Neural progenitor cell (in vitro differentiated cells): ENCODE measurements at regions not wholly inside any gene's neighbourhood (a gene's known extent, or its start where the extent isn't known, plus 50 kb on each side); places are given as distances from the start of the nearest gene placed in this dataset.

Experiments
- DNase-seq: peaks from one replicate; pipeline ENCODE4 v3.0.0-alpha.2; 2016; ENCODE audit warnings: low spot score
- H2AFZ ChIP-seq: fragments of 200-600 bp; sonication (generic); replicated peaks from 2 replicates; pipeline ENCODE4 v1.6.1; 2016; ENCODE audit warnings: antibody characterized with exemption
- H3F3A ChIP-seq: fragments of 200-600 bp; sonication (generic); 2 replicates; pipeline ENCODE4 v1.6.1; 2016; ENCODE audit warnings: antibody characterized with exemption, low read depth
- H3K27ac ChIP-seq: fragments of 200-600 bp; sonication (generic); 2 replicates; pipeline ENCODE4 v1.5.1; 2016; ENCODE audit warnings: mild to moderate bottlenecking
- H3K27me3 ChIP-seq: fragments of 200-600 bp; sonication (generic); 2 replicates; pipeline ENCODE4 v1.6.1; 2016; ENCODE audit warnings: mild to moderate bottlenecking, moderate library complexity
- H3K36me3 ChIP-seq: fragments of 200-600 bp; sonication (generic); 2 replicates; pipeline ENCODE4 v1.5.1; 2016
- H3K4me1 ChIP-seq: fragments of 200-600 bp; sonication (generic); 2 replicates; pipeline ENCODE4 v1.6.1; 2016; ENCODE audit warnings: mixed run types
- H3K4me2 ChIP-seq: fragments of 200-600 bp; sonication (generic); 2 replicates; pipeline ENCODE4 v1.6.1; 2016
- H3K4me3 ChIP-seq: fragments of 200-600 bp; sonication (generic); 2 replicates; pipeline ENCODE4 v1.5.1; 2016
- H3K79me2 ChIP-seq: fragments of 200-600 bp; sonication (generic); 2 replicates; pipeline ENCODE4 v1.6.1; 2016; ENCODE audit warnings: low read depth
- H3K9ac ChIP-seq: fragments of 200-600 bp; sonication (generic); 2 replicates; pipeline ENCODE4 v1.6.1; 2016
- H3K9me3 ChIP-seq: fragments of 200-600 bp; sonication (generic); 2 replicates; pipeline ENCODE4 v1.5.1; 2016; ENCODE audit warnings: low read depth
- H4K20me1 ChIP-seq: fragments of 200-600 bp; sonication (generic); 2 replicates; pipeline ENCODE4 v1.6.1; 2016; ENCODE audit warnings: low read depth
- H3K27ac Mint-ChIP-seq: 3 replicates; pipeline ENCODE4 v1.8.0; 2021; ENCODE audit warnings: mixed read lengths
- H3K27me3 Mint-ChIP-seq: 2 replicates; pipeline ENCODE4 v1.8.0; 2022; ENCODE audit warnings: low read depth, mild to moderate bottlenecking, inconsistent platforms, moderate library complexity, mixed read lengths; ENCODE audit not compliant: insufficient read depth
- H3K36me3 Mint-ChIP-seq: 3 replicates; pipeline ENCODE4 v1.8.0; 2021; ENCODE audit warnings: mixed read lengths
- H3K4me1 Mint-ChIP-seq: 3 replicates; pipeline ENCODE4 v1.8.0; 2021; ENCODE audit warnings: mixed read lengths
- H3K4me3 Mint-ChIP-seq: 3 replicates; pipeline ENCODE4 v1.8.0; 2021; ENCODE audit warnings: mild to moderate bottlenecking, moderate library complexity, mixed read lengths
- H3K9me3 Mint-ChIP-seq: 3 replicates; pipeline ENCODE4 v1.8.0; 2020; ENCODE audit warnings: mixed read lengths
- EZH2 ChIP-seq: fragments of 200-600 bp; sonication (generic); IDR thresholded peaks from 2 replicates; pipeline ENCODE4 v1.6.1; 2017; ENCODE audit warnings: antibody characterized with exemption, mild to moderate bottlenecking, moderate library complexity
- EZH2phosphoT487 ChIP-seq: fragments of 200-600 bp; sonication (generic); IDR thresholded peaks from 2 replicates; pipeline ENCODE4 v1.6.1; 2017; ENCODE audit warnings: antibody characterized with exemption
- TF ChIP-seq, protein P1 (sequence below): fragments of 200-600 bp; sonication (generic); IDR thresholded peaks from 2 replicates; pipeline ENCODE4 v1.5.1; 2017; ENCODE audit warnings: antibody characterized with exemption, mild to moderate bottlenecking

DNA sequence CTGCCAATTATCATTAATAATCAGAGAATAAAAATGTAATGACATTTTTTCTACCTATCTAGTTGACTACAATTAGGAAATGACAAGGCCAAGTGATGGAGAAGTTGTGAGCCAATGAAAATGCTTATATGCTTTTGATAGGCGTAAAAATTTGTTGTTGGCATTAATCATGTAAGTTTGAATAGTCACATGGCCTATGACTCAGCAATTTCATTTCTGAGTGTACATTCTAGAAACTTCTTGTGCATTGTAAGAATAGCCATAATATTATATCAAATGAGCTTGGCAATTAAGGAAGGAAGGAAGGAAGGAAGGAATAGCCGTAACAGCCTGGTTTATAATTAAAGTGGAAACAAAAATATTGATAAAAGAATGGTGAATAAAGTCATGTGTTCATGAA, 179.9 kb downstream of the PTH2R start:
- H3K36me3 Mint-ChIP-seq: no peaks in the 10 kb centered on the region
- H3K9me3 Mint-ChIP-seq: no peaks in the 10 kb centered on the region
- Histone ChIP-seq H3K27me3 (no peaks in the 10 kb centered on the region), H3K27ac (no peak overlapping the region), H3K4me3 (no peak overlapping the region), H3K79me2 (no peaks in the 10 kb centered on the region), H3K36me3 (no peaks in the 10 kb centered on the region), H3F3A (no peaks in the 10 kb centered on the region), H3K9ac (no peak overlapping the region), H3K4me1 (peaks cover 10% of the 10 kb centered on the region), H4K20me1 (no peaks in the 10 kb centered on the region), H3K9me3 (no peaks in the 10 kb centered on the region), H3K4me2 (no peak overlapping the region), H2AFZ (no peak overlapping the region)
- no peak for DNase-seq
- no peaks in the 10 kb centered on the region for H3K27me3 Mint-ChIP-seq
- no peak overlapping the region for H3K4me3 Mint-ChIP-seq
- H3K4me1 Mint-ChIP-seq: no peaks in the 10 kb centered on the region
- TF ChIP-seq, protein P1, sequence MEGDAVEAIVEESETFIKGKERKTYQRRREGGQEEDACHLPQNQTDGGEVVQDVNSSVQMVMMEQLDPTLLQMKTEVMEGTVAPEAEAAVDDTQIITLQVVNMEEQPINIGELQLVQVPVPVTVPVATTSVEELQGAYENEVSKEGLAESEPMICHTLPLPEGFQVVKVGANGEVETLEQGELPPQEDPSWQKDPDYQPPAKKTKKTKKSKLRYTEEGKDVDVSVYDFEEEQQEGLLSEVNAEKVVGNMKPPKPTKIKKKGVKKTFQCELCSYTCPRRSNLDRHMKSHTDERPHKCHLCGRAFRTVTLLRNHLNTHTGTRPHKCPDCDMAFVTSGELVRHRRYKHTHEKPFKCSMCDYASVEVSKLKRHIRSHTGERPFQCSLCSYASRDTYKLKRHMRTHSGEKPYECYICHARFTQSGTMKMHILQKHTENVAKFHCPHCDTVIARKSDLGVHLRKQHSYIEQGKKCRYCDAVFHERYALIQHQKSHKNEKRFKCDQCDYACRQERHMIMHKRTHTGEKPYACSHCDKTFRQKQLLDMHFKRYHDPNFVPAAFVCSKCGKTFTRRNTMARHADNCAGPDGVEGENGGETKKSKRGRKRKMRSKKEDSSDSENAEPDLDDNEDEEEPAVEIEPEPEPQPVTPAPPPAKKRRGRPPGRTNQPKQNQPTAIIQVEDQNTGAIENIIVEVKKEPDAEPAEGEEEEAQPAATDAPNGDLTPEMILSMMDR: no peak
- TF ChIP-seq EZH2phosphoT487: no peak
- TF ChIP-seq EZH2: no peak
- no peak overlapping the region for H3K27ac Mint-ChIP-seq

DNA sequence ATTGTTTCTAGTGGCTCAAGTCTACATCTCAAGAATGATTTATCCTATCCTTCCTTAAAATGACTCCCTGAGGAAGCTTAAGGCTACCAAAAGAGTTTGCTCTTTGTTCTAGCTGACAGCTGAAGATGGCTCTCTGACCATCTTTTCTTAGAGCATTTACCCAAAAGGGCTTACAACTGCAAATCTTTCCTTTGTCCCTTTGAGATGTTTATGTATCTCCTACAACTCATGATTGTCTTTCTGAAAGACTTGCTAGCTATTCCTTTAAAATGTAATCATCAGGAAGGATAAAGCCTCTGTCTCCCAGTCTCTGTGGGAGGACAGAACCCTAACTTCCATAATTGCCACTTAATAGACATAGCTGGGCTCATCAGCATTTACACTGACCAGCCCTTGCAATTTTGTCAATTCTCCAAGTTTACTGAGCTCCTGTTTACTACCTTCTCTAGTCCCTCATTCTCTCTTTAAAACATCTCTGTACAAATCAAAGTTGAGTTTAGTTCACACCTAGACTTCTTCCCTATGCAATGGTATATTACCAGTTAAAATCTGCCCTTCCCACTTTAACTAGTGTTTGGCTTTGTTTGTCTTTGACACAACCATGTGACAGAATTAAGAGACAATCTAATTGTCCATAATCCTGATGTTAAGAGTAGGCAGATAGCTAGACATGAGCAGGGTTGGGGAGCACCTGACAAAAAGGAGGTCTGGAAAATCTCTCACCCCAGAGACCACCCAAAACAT, 188.2 kb downstream of the PTH2R start:
- no peaks in the 10 kb centered on the region for H3K79me2 ChIP-seq
- H3K9me3 ChIP-seq: peaks cover 9% of the 10 kb centered on the region
- Mint-ChIP-seq H3K27ac (no peak overlapping the region), H3K4me1 (no peaks in the 10 kb centered on the region), H3K36me3 (no peaks in the 10 kb centered on the region), H3K9me3 (peaks cover 4% of the 10 kb centered on the region), H3K27me3 (peaks cover 2% of the 10 kb centered on the region), H3K4me3 (no peak overlapping the region)
- H4K20me1 ChIP-seq: no peaks in the 10 kb centered on the region
- H3K9ac ChIP-seq: no peak overlapping the region
- H3K36me3 ChIP-seq: peaks cover 5% of the 10 kb centered on the region
- no peaks in the 10 kb centered on the region for H3K27me3 ChIP-seq
- H3K4me3 ChIP-seq: no peak overlapping the region
- peaks cover 8% of the 10 kb centered on the region for H3K4me1 ChIP-seq
- no peak overlapping the region for H3K4me2 ChIP-seq
- TF ChIP-seq, protein P1: no peak
- DNase-seq: peak; percentile 20
- H3F3A ChIP-seq: peaks cover 20% of the 10 kb centered on the region
- no peak overlapping the region for H2AFZ ChIP-seq
- peak overlapping the region; percentile 45 for H3K27ac ChIP-seq

DNA sequence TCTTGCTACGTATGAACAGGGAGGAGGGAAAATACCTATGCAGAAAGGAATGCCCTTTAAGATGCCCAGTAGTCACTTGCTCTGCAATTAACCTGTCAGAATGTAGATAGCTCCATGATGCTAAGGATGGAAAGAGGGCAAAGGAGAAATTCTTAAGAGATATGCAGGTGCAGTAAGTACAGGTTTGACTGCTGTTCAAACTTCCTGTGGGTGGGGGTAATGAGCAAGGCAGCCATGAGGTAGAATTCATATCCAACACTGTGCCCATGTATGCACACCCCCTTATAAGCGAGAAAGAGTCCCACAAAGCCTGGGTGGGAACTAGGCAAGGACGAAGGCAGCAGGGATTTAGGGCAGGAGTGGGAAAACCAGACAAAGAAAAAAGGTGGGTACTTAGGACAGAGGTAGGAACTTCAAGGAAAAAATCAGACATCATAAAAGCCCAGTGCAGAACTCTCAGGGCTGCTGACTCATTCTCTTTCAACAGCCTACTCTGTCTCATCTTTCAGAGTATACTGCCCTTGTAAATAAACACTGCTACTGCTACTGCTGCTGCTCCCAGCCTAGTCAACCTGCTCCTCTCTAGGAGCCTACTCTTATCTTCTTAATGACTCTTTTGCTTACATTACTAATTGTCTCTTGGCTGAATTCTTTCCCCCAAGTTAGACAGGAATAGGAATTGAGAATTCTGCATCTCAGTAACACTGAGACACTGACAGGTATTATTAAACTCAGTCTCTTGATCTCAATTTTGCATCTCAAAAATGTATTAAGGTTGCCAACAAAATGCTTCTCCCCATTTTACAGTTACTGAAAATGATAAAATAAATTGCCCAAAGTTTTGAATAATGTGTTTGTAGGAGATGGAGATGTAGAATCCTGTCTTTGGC, 189.0 kb downstream of the PTH2R start:
- TF ChIP-seq EZH2: no peak
- TF ChIP-seq, protein P1: no peak
- TF ChIP-seq EZH2phosphoT487: no peak
- no peaks in the 10 kb centered on the region for H3K79me2 ChIP-seq
- H3K4me3 Mint-ChIP-seq: no peak overlapping the region
- no peak overlapping the region for H3K27ac Mint-ChIP-seq
- peaks cover 4% of the 10 kb centered on the region for H3K9me3 Mint-ChIP-seq
- no peak overlapping the region for H3K27ac ChIP-seq
- H3K36me3 Mint-ChIP-seq: no peaks in the 10 kb centered on the region
- H3K4me1 ChIP-seq: peaks cover 8% of the 10 kb centered on the region
- peaks cover 2% of the 10 kb centered on the region for H3K27me3 Mint-ChIP-seq
- no peaks in the 10 kb centered on the region for H3K27me3 ChIP-seq
- no peak overlapping the region for H3K4me3 ChIP-seq
- no peaks in the 10 kb centered on the region for H4K20me1 ChIP-seq
- H3K4me2 ChIP-seq: no peak overlapping the region
- peaks cover 20% of the 10 kb centered on the region for H3F3A ChIP-seq
- H2AFZ ChIP-seq: no peak overlapping the region
- H3K4me1 Mint-ChIP-seq: no peaks in the 10 kb centered on the region
- H3K36me3 ChIP-seq: peaks cover 5% of the 10 kb centered on the region
- H3K9me3 ChIP-seq: peaks cover 9% of the 10 kb centered on the region
- no peak for DNase-seq
- no peak overlapping the region for H3K9ac ChIP-seq
